ENCODE measurements at regions not wholly inside any gene's neighbourhood (a gene's known extent, or its start where the extent isn't known, plus 50 kb on each side); places are given as distances from the start of the nearest gene placed in this dataset.

GRCh38 chr6:145119081-145119480 lies 616.2 kb downstream of the EPM2A start (continued):
- no peak for TF ChIP-seq POU5F1 (IDR thresholded peaks at IDR 0.05; ENCODE audit: low read depth, low read length)
- no peak for TF ChIP-seq EZH2 (IDR thresholded peaks at IDR 0.05; ENCODE audit: low read depth, low read length, severe bottlenecking)
- no peak for TF ChIP-seq PHF8 (conservative IDR thresholded peaks at IDR 0.05; ENCODE audit: low read depth, low read length)
- no peak for TF ChIP-seq CBX8 (IDR thresholded peaks at IDR 0.05; ENCODE audit: borderline replicate concordance, low read depth, low read length)

Measured in H1 (cell line).